Gastroesophageal sphincter (tissue), 4 donors: ENCODE measurements at regions not wholly inside any gene's neighbourhood (a gene's known extent, or its start where the extent isn't known, plus 50 kb on each side); places are given as distances from the start of the nearest gene placed in this dataset.

Experiments used
- ATAC-seq: fragments of 150-250 bp; one replicate; pipeline ENCODE4 v1.9.1; 2016; ENCODE audit warnings: mild to moderate bottlenecking, moderate library complexity
- H3K27ac ChIP-seq, 4 donors: fragments of 200-600 bp; sonication (generic) in 3 of 4; 1 replicate in 3 of 4; 2 replicates in 1 of 4; pipeline ENCODE4 v1.5.1; 2016 to 2019
- H3K27me3 ChIP-seq: fragments of 200-600 bp; sonication (generic); one replicate; pipeline ENCODE4 v1.5.1; 2019
- H3K36me3 ChIP-seq, 2 donors: fragments of 200-600 bp; sonication (generic); one replicate each; pipeline ENCODE4 v1.5.1; 2019; ENCODE audit warnings: control low read depth in 1 of 2
- H3K4me1 ChIP-seq, 3 donors: fragments of 200-600 bp; sonication (generic); 1 replicate in 2 of 3; 2 replicates in 1 of 3; pipeline ENCODE4 v1.5.1; 2016 to 2019; ENCODE audit warnings: control low read depth in 2 of 3
- H3K4me3 ChIP-seq, 2 donors: fragments of 200-600 bp; sonication (generic); one replicate each; pipeline ENCODE4 v1.5.1; 2019; ENCODE audit warnings: mild to moderate bottlenecking in 1 of 2, moderate library complexity in 1 of 2
- H3K9me3 ChIP-seq, 3 donors: fragments of 200-600 bp; sonication (generic); one replicate each; pipeline ENCODE4 v1.5.1; 2017 to 2019; ENCODE audit warnings: control low read depth in 2 of 3
- EP300 ChIP-seq: sonication (generic); formaldehyde crosslinking; IDR thresholded peaks from one replicate; pipeline ENCODE4 v1.6.1; 2017; ENCODE audit warnings: antibody characterized with exemption, mild to moderate bottlenecking
- POLR2A ChIP-seq, 2 donors: fragments of 450-650 bp; IDR thresholded peaks; one replicate each; pipeline ENCODE4 v1.6.1; 2017; ENCODE audit warnings: antibody characterized with exemption in 2 of 2, mild to moderate bottlenecking in 2 of 2, moderate library complexity in 1 of 2
- POLR2AphosphoS5 ChIP-seq: sonication (generic); formaldehyde crosslinking; IDR thresholded peaks from one replicate; pipeline ENCODE4 v1.6.1; 2017; ENCODE audit warnings: antibody characterized with exemption
- WGBS, 2 donors: methylation state at CpG; one replicate each; pipeline ENCODE4 v1.1.5; 2018; ENCODE audit warnings: low coverage in 1 of 2; 5-methylcytosine and 5-hydroxymethylcytosine counted together
- TF ChIP-seq, protein P1 (sequence below), 4 experiments: fragments of 200-600 bp in 2 of 4; fragments of 450-650 bp in 2 of 4; sonication (generic) in 1 of 4; IDR thresholded peaks; one replicate each; pipeline ENCODE4 v1.5.1; 2017 to 2019; ENCODE audit warnings: antibody characterized with exemption in 4 of 4, mild to moderate bottlenecking in 2 of 4, moderate library complexity in 2 of 4

DNA sequence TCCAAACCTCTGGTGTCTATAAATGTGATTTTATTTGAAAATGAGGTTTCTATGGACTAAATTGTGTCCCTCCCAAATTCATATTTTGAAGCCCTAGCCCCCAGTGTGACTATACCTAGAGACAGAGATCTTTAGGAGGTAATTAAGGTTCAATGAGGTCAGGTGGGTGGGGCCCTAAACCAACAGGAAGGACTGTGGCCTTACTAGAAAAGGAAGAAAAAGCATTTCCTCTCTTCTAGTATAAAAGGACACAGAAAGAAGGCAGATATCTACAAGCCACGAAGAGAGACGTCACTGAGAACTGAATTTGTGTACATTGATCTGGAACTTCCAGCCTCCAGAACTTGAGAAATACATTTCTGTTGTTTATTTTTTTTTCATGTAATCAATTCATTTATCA lies 123.1 kb upstream of the RUNX1 start:
- Histone ChIP-seq H3K36me3 (no peaks in the 10 kb centered on the region), H3K9me3 (no peaks in the 10 kb centered on the region), H3K4me3 (no peak overlapping the region), H3K27ac (no peak overlapping the region), H3K27me3 (peaks cover 1% of the 10 kb centered on the region), H3K4me1 (no peaks in the 10 kb centered on the region)
- WGBS, 2 donors: 73 to 88% methylated on average over 2 of the region's 2 CpGs
- no peak for ATAC-seq
- no peak for TF ChIP-seq POLR2A (IDR thresholded peaks at IDR 0.05)
- no peak for TF ChIP-seq POLR2AphosphoS5
- TF ChIP-seq, protein P1, sequence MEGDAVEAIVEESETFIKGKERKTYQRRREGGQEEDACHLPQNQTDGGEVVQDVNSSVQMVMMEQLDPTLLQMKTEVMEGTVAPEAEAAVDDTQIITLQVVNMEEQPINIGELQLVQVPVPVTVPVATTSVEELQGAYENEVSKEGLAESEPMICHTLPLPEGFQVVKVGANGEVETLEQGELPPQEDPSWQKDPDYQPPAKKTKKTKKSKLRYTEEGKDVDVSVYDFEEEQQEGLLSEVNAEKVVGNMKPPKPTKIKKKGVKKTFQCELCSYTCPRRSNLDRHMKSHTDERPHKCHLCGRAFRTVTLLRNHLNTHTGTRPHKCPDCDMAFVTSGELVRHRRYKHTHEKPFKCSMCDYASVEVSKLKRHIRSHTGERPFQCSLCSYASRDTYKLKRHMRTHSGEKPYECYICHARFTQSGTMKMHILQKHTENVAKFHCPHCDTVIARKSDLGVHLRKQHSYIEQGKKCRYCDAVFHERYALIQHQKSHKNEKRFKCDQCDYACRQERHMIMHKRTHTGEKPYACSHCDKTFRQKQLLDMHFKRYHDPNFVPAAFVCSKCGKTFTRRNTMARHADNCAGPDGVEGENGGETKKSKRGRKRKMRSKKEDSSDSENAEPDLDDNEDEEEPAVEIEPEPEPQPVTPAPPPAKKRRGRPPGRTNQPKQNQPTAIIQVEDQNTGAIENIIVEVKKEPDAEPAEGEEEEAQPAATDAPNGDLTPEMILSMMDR (IDR thresholded peaks at IDR 0.05): no peak

DNA sequence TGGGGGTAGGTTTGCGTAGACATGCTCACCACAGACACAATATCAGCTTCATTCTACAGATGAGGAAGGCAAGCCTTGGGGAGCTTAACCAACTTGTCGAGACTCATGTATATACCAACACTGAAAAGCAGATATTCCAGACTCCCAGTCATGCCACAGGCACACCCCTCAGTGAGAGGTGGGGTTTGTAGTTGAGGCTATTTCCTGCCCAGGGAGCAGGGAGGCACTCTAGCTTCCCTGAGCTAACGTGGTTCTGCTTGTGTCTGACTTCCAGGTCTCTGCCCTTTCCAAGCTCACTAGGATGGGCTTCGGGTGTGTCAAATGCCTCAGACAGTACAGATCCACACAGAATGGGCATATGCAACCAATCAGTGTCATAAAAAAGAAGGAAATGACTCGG lies 122.3 kb upstream of the RUNX1 start:
- no peak for TF ChIP-seq EP300
- TF ChIP-seq, protein P1 (IDR thresholded peaks at IDR 0.05): no peak
- no peak for TF ChIP-seq POLR2AphosphoS5
- no peak for TF ChIP-seq POLR2A (IDR thresholded peaks at IDR 0.05)
- no peak overlapping the region for H3K4me3 ChIP-seq
- peaks cover 10% of the 10 kb centered on the region for H3K27me3 ChIP-seq
- no peak overlapping the region for H3K27ac ChIP-seq
- no peaks in the 10 kb centered on the region for H3K9me3 ChIP-seq
- 63% methylated on average over 3 of the region's 5 CpGs; no CpG with 5 or more reads in 1 of the 2 donors for WGBS, 2 donors
- no peaks in the 10 kb centered on the region for H3K36me3 ChIP-seq
- no peaks in the 10 kb centered on the region for H3K4me1 ChIP-seq
- no peak for ATAC-seq

DNA sequence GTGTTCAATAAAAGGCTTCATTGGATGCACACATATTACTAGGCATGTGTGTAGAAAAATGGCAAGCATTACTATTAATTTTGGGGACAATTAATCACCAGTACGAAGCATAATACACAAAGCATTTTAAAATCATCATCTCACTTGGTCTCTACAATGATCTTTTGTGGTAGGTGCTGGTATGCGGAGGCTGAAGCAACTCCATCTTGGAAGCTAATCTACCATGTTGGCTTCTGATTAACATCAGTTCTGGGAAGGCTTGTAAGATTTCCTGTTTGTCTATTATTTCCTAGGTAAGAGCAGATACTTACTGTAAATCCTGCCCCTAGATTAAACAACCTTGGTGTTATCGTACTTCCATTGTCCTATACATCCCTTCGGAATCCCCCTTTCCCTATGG lies 121.7 kb upstream of the RUNX1 start:
- Histone ChIP-seq H3K27me3 (peaks cover 13% of the 10 kb centered on the region), H3K36me3 (no peaks in the 10 kb centered on the region), H3K27ac (no peak overlapping the region), H3K4me1 (no peaks in the 10 kb centered on the region), H3K9me3 (no peaks in the 10 kb centered on the region), H3K4me3 (no peak overlapping the region)
- ATAC-seq: no peak
- WGBS, 2 donors: 81 to 93% methylated on average over 4 of the region's 4 CpGs
- TF ChIP-seq, protein P1 (IDR thresholded peaks at IDR 0.05): no peak
- TF ChIP-seq POLR2AphosphoS5 (no peak), EP300 (no peak), POLR2A (IDR thresholded peaks at IDR 0.05) (no peak)

DNA sequence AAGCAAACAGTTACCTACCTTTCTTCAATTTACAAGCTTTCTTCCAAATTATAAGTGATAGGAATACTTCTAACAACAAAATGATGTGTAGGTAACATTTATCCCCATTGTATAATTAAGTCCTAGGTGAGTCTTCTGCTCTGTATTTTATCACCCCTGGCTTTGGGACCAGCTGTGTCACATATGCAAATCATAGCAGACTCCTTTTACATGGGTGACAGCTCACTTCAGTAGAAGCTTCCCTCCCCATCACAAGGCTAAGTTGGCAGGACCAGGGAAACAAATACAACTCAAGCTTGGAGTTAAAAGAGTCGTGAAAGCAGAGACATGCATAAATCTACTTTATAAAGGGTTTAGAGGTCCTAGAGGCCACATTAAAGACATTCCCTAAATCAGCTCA lies 121.1 kb upstream of the RUNX1 start:
- TF ChIP-seq EP300 (no peak), POLR2AphosphoS5 (no peak), POLR2A (IDR thresholded peaks at IDR 0.05) (no peak)
- TF ChIP-seq, protein P1 (IDR thresholded peaks at IDR 0.05): no peak
- Histone ChIP-seq H3K4me3 (no peak overlapping the region), H3K9me3 (no peaks in the 10 kb centered on the region), H3K4me1 (no peaks in the 10 kb centered on the region), H3K36me3 (no peaks in the 10 kb centered on the region), H3K27ac (no peak overlapping the region), H3K27me3 (peaks cover 13% of the 10 kb centered on the region)
- 33% methylated on average over 1 of the region's 1 CpG; no CpG with 5 or more reads in 1 of the 2 donors for WGBS, 2 donors
- ATAC-seq: no peak

DNA sequence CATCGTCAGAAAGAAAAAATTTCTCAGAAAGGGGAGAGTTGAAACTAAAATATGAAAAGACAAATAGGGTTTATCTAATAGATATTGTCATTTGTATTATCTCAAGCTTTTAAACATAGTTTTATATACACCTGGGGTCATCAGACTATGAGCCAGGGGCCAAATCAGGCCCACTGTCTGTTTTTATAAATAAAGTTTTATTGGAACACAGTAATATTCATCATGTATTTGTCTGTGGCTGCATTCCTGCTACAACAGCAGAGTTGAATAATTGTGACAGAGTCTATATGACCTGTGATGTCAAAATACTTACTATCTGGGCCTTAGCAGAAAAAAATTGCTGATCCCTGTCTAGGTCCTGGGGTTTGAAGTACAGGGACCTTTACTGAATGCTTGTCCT lies 120.5 kb upstream of the RUNX1 start:
- Histone ChIP-seq H3K27ac (no peak overlapping the region), H3K4me3 (no peak overlapping the region), H3K9me3 (no peaks in the 10 kb centered on the region), H3K4me1 (no peaks in the 10 kb centered on the region), H3K27me3 (peaks cover 13% of the 10 kb centered on the region), H3K36me3 (no peaks in the 10 kb centered on the region)
- no peak for ATAC-seq
- 40 to 50% methylated on average over 1 of the region's 1 CpG for WGBS, 2 donors
- TF ChIP-seq EP300 (no peak), POLR2AphosphoS5 (no peak), POLR2A (IDR thresholded peaks at IDR 0.05) (no peak)
- TF ChIP-seq, protein P1 (IDR thresholded peaks at IDR 0.05): no peak
